GM21576 (cell line): ENCODE measurements at regions not wholly inside any gene's neighbourhood (a gene's known extent, or its start where the extent isn't known, plus 50 kb on each side); places are given as distances from the start of the nearest gene placed in this dataset.
"Not testable (repeated sequence)": the region's sequence is repeated elsewhere in the genome, so short reads cannot be mapped to it uniquely, and the experiment has no call there.

Experiments
- ATAC-seq: cut with Tn5 transposase; IDR thresholded peaks from one replicate; pipeline ENCODE4 v1.9.1; 2021; ENCODE audit warnings: mild to moderate bottlenecking, moderate library complexity; ENCODE audit not compliant: unreplicated experiment

- no peak for ATAC-seq
Measured at GRCh38 chr12:25861226-25861625, 97.3 kb upstream of the RASSF8 start.

GRCh38 chr12:25864306-25865276, 93.9 kb upstream of the RASSF8 start:
- no peak for ATAC-seq

DNA sequence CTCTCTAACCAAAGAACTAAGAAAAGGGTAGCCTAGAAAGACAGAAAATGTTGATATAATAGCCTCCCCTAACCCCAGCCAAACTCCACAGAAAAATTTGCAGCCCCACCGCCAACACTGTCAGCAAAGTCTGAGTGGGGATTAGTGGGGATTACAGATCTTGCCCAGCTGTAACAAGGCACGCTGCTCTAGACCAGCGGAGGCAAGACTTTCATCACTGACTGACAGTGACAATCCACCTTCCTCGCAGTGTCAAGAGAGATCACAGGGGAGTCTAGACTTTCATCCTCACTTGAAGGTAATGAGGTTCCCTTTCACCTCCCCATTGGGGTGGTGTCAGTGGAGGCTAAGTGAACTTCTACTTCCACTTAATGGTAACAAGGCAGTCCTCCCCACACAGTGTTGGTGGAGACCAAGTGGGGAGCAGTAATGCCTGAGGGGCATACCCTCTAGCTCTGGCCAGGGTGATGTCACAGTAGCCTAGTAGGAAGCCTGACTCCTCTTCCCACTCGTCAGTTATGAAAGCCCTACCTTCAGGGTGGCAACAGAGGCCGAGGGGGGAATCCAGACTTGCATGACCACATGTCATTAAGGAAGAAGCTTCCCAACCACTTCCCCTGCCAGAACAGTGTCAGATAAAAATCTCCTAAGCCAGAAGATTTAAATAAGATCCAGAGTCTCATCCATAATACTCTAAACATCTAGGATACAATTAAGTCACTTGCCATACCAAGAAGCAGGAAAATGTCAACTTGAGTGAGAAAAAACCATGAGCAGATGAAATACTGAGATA, 91.7 kb upstream of the RASSF8 start:
- ATAC-seq = no peak

GRCh38 chr12:25868193-25868592, 90.3 kb upstream of the RASSF8 start:
- ATAC-seq = no peak

- ATAC-seq = no peak
Measured at GRCh38 chr12:25872137-25872536, 86.3 kb upstream of the RASSF8 start.

GRCh38 chr12:25875661-25876060, 82.8 kb upstream of the RASSF8 start:
- no peak for ATAC-seq

- no peak for ATAC-seq
Measured at GRCh38 chr12:25876383-25877045, 82.0 kb upstream of the RASSF8 start.

GRCh38 chr12:25877446-25877845, 81.0 kb upstream of the RASSF8 start:
- ATAC-seq = no peak

GRCh38 chr12:25882266-25882665, 76.2 kb upstream of the RASSF8 start:
- no peak for ATAC-seq

GRCh38 chr12:25883026-25883916, 75.2 kb upstream of the RASSF8 start:
- no peak for ATAC-seq

DNA sequence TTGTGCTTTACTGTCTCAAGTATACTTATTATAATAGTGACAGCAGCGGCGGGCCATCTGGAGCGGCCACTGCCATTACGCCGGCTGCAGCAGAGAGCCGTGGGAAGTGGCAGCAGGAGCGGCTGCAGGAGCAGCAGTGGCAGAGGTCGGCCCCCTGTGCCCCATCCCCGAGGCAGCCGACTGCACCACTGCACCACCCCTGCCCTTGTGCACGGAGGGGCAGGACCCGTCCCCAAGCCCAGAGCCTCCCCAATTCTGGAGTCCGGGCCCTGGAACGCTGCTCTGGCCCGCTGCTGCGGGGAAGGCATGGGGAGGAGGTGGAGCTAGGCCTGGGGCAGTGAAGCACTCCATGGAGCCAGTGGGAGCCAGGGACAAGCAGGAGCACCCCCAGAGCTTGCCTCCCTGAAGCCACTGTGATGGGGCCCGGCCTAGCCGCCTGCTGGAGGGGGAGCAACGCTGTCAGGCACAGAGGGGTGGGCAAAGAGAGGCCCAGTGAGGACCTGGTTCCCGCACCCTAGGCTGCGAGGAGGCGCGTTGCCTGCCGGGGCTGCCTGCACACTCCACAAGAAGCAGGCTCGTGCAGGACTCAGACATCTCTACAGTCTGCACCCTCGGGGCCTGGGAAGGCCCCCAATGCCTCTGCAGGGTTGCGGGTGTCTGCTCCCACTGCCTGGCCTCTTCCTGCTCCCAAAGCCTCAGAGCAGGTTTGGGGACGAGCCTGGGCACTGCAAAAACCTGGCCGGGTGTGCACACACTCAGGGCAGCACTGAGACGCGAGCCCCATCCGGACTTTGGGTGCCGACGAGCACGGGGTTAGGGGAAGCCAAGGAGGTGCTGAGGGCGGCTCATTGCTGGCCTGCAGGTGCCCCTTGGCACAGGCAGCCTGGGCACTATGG, 74.2 kb upstream of the RASSF8 start:
- no peak for ATAC-seq

- no peak for ATAC-seq
Measured at GRCh38 chr12:25884920-25885234, 73.6 kb upstream of the RASSF8 start.

GRCh38 chr12:25886396-25886795, 72.1 kb upstream of the RASSF8 start:
- ATAC-seq = no peak

DNA sequence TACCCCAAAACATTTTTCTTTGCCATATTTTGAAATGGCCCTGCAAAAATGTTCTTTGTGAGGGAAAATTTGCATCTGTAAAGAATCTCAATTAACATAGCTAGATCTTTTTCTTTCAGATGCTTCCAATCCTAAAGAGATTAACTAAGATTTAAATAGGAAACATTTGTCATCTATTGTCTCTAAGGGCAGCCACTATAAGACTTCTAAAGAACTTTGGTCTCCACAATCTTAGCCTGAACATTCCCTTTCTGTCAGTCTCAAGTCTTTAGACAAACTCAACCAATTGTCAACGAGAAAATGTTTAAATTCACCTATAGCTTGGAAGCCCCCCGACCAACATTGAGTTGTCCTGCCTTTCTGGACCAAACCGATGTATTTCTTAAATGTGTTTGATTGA, 71.1 kb upstream of the RASSF8 start:
- ATAC-seq = no peak

DNA sequence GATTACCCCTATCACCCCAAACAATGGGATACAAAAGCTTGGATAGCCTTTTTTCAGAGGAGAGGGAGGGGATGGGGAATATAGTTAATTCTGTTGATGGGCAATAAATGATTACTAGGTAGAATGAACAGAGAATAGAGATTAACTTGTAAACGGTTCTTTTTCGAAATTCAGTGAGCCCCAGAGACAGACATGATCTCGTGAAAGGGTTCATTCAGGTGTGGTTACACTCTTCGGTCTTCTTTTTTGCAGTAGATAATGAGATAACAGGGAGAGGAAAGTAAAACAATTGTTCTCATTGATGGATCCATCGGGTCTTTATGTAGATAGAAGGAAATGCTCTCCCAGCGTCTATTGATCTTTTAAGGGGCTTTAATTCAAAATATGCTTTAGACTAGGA, 69.3 kb upstream of the RASSF8 start:
- no peak for ATAC-seq

GRCh38 chr12:25891095-25891494, 67.4 kb upstream of the RASSF8 start:
- ATAC-seq = not testable (repeated sequence)

DNA sequence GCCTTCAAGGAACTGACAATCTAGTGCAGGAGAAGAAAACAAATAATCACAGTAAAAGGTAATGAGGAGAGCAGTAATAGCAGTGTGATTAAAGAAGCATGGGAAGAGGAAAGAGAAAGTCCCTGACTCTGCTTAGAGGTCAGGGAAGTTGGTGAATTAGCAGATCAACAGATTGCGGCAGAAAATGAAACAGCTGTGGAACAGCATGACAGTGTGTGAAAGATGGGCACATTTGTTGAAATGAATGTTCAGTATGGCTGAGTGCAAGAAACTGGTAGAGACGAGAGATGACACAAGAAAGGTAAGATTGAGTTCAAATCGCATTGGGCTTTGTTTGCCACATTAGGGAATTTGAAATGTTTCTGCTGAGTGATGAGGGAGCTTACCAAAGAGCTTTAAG, 63.7 kb upstream of the RASSF8 start:
- ATAC-seq = no peak

- ATAC-seq = no peak
Measured at GRCh38 chr12:25896981-25897380, 61.5 kb upstream of the RASSF8 start.

DNA sequence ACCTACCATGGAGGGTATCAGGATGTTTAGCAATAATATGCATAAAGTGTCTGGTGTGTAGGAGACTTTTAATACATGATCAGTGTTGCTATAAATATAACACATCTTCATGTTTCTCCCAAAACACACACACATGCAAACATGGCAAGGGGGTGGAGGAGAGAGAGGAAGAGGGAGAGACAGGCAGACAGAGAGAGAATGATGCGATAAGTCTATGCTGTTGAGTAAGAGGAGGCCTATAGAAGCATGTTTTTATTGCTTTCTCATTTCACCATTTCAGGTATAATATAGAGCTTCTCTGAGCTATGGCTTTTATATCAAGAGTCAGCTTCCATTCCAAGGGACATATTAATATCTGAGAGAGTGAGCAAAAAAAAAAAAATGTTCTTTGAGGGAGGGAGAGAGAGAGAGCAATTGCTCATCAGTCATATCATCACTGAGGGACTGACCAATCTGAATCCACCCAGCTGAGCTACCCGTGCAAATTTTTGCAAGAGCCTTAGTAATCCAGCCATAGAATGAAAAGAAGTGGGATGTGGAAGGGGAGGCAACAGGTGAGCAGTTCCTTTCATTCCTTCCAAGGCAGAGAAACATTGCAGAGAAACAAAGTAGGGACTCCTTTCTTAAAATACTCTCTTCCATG, 54.8 kb upstream of the RASSF8 start:
- no peak for ATAC-seq
